ENCODE measurements at regions not wholly inside any gene's neighbourhood (a gene's known extent, or its start where the extent isn't known, plus 50 kb on each side); places are given as distances from the start of the nearest gene placed in this dataset.

DNA sequence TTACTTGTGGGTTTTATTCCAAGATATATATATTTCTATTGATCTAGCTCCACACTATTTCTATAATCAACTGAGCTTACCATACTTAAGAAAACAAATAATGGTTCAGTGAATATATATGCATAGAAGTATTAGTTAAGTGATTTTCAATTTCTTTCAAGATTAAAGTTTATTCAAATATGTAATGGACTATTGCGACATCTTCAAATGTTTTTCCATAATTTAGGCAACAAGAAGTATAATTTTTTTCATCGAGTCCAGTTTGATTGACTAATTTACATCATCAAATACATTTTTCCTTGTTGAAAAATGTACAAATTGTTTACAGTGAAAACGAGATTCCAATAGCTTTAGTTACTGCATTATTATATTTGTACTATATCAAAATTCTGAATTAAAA lies 528.6 kb downstream of the PTPRC start:
- DNase-seq = no peak

DNA sequence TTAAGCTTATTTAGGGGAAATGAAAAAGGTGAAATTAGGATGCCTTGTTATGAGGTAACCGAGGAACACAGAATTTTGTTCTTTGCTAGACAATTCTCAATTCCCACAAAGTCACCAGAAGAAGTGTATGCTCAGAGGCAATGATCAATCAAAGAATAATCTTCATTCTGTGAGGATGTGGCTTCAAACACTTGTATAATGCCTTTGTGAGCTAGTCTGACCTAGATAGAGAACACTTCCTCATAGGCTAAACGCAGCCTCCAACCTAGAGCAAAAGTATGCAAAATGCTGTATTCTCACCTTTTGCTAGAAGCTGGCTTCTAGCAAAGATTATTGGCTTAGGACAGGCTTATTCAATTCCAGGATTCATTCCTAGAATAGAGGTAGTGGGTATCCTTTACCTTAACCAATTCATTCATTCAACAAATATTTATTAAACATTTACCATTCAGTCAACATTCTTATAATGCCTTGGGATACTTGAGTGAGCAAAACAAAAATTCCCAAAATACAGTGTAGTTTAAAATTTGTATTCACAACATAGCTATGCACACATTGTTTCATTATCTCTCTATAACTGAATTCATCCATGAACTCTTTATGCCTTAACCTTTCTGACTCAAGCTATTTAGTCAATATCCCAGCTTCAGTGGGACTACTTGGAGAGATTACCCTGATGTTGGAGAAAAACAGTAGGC lies 530.2 kb downstream of the PTPRC start:
- peak in 2 of 5 experiments; percentile 43 to 51 for DNase-seq

GRCh38 chr1:199170711-199171110 lies 531.9 kb downstream of the PTPRC start:
- no peak for DNase-seq

- DNase-seq = no peak
Observed at GRCh38 chr1:199172171-199173124, 533.6 kb downstream of the PTPRC start.

DNA sequence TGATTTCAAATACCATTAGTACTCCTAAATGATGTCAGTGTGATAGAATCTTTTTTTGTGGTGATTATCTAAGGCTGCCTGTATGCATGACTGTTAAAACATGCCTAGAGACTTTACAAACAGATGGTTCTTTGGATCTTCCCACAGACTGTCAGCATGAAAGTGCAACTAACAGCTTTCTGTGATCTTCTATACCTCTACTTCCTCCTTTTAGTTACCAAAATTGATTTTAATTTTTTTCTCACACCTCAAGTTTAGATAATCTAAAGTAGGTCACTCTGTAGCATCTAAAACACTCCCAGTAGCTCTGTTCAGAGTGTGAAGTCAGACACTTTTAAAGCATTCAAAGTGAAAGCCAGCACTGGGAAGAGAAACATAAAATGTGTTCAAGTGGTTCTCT lies 534.5 kb downstream of the PTPRC start:
- DNase-seq = peak in 2 of 5 experiments; percentile 74 to 95

- no peak for DNase-seq
Observed at GRCh38 chr1:199174336-199174735, 535.5 kb downstream of the PTPRC start.

GRCh38 chr1:199176713-199177112 lies 537.9 kb downstream of the PTPRC start:
- no peak for DNase-seq

- no peak for DNase-seq
Observed at GRCh38 chr1:199177241-199177640, 538.4 kb downstream of the PTPRC start.

GRCh38 chr1:199178646-199179045 lies 539.8 kb downstream of the PTPRC start:
- DNase-seq = no peak

GRCh38 chr1:199182186-199182843 lies 543.5 kb downstream of the PTPRC start:
- peak in 1 of 5 experiments; percentile 50 for DNase-seq

GRCh38 chr1:199184180-199184579 lies 545.3 kb downstream of the PTPRC start:
- DNase-seq = no peak

- DNase-seq = no peak
Observed at GRCh38 chr1:199194862-199195261, 556.0 kb downstream of the PTPRC start.

- no peak for DNase-seq
Observed at GRCh38 chr1:199197695-199198094, 558.9 kb downstream of the PTPRC start.

DNA sequence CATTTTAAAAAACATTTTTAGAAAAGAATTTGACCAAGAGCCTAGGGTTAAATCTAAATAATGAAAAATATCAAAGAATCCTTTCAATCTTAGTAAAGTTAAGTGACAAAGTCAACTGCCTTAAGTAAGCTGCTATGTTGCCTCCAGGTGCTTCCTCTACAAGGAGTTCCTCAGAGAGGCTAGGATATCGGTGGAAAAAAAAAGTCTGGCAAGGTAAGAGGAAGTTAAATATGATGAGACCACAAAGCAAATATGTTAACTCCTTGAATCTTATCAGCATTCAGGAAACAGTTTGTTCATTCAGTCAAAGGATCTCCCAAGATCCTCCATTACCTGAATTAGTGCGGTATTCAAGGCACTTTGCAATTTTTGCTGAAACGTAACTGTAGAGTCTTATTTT lies 563.5 kb downstream of the PTPRC start:
- DNase-seq = no peak

DNA sequence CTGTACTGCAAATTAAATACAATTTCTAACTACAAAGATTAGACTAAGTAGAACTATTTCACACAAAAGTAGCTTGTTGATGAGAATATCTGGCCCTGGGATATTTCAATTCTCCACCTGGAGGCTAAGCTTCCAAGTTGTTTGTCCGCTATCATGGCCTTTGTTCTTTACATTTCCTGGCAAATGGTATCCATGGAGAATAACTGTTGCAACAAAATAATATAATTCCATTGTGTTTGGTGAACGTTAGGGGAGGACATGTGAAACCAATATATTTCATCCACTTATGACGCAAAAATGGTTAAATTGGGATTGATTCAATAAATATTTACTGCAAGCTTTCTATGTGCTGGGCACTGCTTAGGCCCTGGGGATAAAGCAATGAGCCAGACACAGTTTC lies 565.4 kb downstream of the PTPRC start:
- no peak for DNase-seq

DNA sequence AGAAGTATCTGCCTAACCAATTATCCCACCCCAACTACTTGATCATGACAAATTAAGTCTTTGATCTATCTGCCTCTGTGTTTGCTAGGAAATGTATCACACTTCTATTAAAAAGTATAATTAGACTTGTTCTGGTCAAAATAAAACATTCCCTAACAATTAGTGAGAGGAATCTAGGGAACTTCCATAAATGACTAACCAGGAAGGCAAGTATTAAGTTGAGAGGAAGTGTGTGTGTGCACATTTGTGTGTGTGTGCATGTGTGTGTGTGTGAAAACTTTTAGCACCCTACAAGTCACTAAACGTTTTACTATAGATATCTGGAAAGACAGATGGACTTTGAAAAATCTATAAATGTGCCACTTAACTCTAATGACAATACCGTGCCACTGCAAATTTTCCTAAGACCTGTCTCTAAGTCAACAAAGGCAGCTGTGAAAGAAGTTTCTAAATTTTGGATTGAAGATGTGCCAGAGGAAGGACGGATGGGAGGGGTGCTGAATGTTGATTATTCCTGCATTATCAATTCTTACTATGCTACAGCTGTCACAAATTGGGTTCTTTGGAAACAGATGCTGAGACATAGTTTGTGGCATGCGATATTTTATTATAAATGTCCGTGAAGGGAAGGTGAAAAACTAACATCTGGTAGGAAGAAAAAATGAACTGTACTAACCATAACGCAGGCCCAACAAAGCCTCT lies 567.1 kb downstream of the PTPRC start:
- no peak for DNase-seq

GRCh38 chr1:199208847-199209246 lies 570.0 kb downstream of the PTPRC start:
- DNase-seq = no peak

DNA sequence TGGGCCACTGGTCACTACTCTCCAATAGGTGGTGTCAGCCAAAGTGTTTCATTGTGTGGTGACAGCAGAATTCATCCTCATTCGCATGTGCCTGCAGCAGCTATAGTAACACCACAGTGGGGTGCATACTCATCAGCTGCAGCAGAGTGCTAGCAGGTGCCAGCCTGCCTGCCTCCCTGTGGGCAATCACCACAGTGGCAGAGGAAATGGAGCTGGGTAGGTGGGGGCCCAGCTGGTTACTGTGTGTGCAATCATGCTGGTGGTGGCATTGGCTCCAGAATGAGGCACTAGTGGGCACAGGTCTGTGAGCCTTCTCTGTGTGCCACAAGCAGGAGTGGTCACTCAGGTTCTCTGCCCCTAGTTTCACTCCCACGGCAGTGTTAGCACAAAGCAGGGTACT lies 579.2 kb downstream of the PTPRC start:
- DNase-seq = peak in 2 of 5 experiments; percentile 26 to 87

DNA sequence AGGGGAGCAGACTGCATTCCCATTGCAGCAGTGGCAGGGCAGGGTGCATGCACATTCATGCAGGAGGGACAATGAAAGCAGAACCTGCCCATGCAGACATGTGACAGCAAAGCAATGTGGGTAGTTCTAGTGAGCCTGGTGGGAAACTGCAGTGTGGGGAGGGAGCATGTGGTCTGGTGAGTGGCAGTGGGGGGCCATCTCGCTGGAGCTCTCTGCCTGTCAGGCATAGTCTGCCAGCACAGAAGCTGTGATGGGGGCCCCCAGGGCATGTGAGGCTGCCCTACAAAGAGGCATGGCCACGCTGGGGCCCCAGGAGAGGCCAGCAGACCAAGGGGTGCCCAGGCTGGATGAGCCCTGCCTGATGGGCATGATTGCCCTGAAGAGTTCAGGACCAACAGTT lies 579.7 kb downstream of the PTPRC start:
- DNase-seq = no peak

DNA sequence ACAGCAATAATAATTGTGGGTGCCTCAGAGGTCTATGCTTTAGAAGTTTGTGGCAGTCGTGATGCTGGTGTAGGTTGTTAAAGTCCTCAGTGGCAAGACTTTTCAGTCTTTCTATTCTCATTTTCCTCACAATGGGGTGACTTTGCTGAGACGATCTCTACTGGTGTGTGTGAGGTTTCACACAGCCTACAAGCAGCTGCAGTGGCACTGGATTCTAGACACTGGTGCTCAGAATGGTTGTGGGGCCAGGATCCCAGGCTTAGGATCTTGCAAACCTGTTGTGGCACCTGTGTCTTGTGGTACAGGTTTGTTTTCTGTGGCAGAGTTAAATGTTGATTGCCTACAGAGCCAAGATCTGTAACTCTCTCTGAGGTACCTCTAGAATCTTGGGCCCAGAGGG lies 581.2 kb downstream of the PTPRC start:
- no peak for DNase-seq

DNA sequence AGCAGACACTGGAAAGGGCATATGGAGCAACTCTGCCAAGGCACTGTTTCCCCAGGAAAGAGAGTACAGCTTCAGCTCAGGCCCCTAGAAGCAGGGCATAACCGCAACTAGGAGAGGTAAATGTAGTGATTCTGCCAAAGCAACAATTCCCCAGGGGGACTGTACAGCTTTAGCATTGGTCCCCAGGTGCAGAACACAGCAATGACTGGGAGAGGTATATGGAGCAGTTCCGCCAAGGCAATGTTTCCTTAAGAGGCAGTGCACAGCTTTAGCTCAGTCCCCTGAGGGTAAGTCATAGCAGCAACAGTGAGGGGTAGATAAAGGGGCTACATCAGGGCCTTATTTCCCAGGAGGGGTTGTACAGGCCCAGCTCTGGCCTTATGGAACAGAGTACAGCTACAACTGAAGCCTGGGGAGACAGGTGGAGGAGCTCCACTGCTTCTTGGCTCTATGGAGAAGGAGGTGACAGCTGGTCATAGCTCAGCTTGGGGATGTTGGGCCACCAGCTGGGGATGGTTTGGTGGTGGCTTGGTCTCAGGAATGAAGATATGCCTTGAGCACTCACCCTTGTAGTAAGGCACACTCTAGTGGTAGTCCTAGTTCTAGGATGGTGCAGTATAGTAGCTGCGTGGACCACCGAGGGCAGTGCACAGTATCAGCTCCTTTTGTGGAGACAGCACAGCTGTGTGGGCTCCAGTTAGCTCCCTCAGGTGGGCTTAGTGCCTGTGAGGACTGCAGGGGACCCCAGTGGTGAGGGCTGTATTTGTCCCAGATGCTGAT lies 582.7 kb downstream of the PTPRC start:
- DNase-seq = no peak

DNA sequence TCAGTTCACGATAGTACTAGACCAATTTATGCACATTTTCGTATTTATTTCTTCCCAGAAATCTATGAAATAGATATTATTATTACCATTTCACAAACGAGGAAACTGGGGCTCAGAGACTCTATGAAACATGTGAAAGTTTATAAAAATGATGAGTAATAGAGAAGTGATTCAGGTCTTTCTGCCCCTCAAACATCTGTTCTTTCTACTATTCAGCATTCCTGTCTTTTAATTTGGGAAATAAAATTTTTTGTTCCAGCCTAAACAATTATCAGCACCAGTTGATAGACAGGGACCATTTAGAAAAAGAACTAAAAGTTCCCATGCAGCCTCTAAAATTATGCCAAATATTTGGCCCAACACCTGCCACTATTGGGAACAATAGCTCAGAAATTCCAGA lies 585.1 kb downstream of the PTPRC start:
- DNase-seq = no peak

Measured in T-helper 2 cell (primary cell).